Stimulated activated CD4-positive, alpha-beta T cell treated with anti-CD3 and anti-CD28 coated beads, Interleukin-1b, Interleukin-23, amount 100 ng/mL, for 48 hours (primary cell): ENCODE measurements at regions not wholly inside any gene's neighbourhood (a gene's known extent, or its start where the extent isn't known, plus 50 kb on each side); places are given as distances from the start of the nearest gene placed in this dataset.

Experiments used
- DNase-seq: peaks from one replicate; pipeline ENCODE4 v3.0.0-alpha.2; 2020

DNA sequence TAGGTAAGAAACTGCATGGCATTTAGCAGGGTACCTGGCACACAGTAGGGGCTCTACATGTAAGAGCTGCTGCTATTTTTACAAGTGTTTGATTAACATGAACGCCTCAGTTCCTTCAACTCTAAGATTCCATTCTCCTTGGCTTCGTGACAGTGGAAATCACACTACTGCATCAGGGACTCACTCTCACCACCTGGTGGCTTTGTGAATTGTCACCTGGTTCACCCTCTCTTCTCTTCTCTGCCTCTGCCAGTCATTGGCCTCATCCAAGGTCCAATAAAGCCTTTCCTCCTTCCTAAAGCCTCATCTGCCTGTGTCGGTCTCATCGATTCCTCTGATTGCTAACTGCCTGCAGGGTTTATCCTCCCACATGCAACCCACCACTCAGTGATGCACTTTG, 476.4 kb downstream of the VRK1 start:
- DNase-seq: no peak

DNA sequence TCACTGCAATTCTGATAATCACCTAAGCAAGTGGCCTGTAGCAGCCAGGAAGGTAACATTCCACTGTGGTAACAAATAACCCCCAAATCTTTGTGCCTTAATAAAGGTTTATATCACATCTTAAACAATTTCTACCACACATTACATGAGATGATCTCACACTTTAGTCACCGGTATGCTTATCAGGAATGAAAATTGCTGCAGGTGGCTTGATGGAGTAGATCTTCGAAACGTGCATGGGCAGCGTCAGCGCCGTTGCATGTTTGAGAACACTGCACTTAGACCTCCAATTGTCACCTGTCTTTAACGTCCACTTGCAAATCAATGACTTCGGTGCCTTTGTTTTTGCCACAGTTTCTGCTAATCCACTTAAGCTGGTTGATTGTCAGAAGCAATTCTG, 477.4 kb downstream of the VRK1 start:
- DNase-seq: no peak

DNA sequence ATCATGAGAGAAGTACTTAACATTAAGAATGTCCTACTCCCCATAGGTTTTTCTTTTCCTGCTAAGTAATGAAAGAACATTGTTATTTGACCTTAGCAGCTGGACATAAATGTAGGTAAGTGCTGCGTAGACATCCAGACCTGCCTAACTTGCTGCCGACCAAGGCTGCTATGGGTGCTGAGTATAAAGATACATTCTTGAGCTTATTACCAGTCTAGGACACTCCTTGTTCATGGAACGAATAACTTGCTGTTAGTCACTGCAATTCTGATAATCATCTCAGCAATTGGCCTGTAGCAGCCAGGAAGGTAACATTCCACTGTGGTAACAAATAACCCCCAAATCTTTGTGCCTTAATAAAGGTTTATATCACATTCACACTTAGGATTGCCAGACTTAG, 478.1 kb downstream of the VRK1 start:
- DNase-seq: no peak

DNA sequence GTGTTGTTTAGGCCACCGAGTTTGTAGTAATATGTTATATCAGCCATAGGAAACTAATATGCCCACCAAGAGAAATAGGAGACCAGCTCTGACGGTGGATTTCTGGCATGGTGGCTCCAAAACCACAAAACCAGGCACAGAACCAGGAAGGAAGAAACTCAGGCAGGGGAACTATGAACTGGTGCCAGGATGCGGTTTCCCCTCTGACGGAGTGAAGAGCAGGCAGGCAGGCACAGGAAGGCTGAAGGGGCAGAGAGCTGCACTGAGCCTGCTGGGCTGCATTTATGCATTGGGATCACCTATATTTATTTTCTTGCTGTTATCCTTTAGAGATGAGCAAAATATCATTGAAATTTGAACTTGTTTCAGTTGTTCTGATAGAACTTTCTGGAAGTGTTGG, 479.4 kb downstream of the VRK1 start:
- no peak for DNase-seq

DNA sequence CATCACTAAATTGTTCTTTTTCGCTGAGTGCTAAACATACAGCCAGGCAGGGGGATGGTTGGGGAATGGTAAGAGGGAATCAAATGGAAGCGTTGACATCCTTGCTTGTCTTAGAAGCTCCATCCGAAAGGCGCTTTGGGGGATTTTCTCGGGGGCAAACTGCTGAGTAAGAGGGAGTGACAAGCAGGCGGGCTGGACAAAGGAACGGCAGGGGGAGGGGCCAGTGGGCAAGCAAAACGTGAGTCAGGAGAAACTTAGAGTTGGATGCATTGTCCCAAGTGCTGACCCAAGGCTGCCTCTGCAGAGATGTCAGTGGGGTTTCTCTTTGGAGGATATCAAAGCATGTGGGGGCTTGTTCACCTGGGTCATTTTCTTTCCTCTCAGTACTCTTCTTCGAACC, 480.5 kb downstream of the VRK1 start:
- no peak for DNase-seq

DNA sequence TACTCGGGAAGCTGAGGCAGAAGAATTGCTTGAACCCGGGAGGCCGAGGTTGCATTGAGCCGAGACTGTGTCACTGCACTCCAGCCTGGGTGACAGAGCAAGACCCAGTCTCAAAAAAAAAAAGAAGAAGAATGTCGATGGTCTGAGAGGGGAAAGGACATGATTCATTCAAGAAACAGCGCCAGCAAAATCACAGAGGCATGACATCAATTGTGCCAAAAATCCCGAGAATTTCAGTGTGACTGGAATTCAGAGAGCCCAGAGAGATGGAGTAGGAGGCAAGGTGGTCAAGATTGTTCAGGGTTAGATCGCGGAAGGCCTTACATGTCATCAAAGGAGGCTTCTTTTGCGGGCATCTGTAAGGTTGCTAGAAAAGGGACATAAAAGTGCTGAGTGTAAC, 483.3 kb downstream of the VRK1 start:
- DNase-seq: no peak

DNA sequence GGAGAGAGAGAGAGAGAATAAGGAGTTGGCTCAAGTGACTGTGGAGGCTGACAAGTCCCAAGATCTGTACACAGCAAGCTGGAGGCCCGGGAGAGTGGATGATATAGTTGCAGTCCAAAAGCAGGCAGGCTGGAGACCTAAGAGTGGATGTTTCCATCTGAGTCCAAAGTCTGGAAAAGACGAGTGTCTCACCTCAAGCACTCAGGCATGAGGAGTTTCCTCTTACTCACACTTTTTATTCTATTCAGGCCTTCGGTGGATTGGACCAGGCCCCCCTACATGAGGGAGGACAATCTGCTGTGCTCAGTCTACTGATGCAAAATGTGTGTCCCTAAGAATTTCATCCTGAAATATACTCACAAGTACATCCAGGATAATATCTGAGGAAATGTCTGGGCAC, 484.6 kb downstream of the VRK1 start:
- DNase-seq: no peak

DNA sequence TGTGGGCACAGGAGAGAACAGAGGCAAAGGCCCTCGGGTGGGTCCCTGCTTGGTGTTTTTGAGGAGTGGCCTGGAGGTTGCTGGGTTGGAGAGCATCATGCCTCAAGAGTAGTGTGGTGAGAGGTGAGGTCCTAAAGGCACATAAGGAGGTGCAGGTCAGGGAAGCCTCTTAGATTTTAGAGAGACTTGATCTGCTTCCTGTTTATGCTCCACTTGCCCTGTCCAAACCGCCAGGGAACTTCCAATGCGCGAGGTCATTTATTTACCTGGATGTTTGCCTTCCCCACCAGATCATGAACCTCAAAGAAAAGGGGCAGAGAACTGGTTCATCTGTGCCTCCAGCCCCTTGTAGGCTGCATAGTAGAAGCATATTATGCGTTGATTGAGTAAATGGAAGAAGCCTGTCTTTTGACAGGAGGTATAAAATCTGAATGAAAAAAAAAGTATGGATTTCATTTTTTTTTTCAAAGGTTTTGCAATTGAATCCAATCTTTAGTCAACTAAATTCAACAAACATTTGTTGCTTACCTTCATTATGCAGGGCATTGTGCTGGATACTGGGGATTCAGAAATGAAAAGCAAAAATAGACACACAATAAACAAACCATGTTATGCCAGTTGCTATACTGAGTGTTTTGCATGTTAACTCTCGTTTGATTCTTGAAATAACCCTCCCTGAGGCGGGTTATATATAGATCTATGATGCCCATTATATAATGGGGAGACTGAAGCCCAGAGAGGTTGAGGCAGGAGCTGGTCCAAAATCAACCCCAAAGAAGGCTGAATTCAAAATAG, 485.2 kb downstream of the VRK1 start:
- no peak for DNase-seq

DNA sequence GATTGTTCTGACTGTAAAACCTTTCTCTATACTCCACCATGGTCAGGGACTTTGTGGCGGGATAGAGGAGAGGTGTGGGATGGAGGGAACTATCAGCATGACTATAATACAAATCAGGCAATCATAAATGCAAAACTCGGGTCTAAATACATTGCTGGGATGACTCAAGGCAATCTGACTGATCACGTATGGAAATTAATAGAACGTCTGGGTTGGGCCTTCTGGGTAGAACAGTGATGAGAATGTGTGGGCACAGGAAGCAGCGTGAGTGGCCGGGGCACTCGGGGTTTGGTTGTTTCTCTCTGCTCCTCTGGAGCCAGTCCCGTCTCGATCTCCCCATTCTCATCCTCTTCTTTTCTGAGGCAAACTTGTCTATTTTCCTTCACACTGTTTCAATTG, 485.8 kb downstream of the VRK1 start:
- DNase-seq: no peak

DNA sequence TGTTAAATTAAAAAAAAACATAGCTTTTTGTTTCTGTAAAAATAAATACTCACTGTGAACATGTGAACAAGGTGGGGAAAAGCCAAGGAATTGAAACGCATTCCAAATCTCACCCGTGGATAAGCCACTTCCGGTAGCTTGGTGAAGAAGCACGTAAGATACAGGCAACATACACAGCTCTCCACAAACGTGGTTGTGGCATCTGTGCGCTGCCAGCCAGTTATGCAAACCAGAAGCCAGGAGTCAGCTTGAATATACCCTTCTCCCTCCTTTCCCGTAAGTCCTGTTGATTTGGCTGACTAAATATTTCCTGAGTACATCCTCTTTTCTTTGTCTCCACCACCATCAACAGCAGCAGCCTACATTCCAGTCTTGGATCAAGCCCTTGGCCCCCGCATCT, 486.2 kb downstream of the VRK1 start:
- no peak for DNase-seq

DNA sequence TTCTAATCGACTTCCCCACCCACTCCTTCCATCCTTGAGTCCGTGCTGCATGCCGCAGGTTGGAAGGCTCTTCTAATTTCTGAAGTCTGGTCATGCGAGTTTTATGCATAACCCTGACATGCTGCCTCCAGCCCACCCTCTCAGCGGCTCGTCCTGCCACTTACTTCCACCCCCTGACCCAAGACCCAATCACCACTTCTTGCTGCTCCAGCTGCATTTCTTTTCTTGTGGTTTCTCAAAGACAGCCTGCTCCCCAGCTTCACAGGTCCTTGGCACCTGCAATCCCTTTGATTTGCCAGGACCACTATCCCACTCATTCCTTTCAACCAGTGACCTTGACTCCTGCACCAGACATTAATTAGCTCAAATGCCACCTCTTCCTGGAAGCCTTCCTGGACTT, 486.7 kb downstream of the VRK1 start:
- DNase-seq: no peak

DNA sequence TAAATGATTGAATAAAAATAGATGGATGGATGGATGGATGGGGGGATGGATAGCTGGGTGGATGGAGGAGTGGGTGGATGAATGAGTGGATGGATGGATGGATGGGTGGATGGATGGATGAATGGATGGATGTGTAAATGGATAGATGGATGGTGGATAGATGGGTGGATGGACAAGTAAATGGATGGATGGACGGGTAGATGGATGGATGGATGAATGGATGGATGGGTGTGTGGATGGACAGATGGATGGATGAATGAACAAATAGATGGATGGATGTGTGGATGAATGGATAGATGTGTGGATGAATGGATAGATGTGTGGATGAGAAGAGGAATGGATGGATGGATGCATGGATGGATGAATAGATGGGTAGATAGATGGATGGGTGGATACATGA, 490.8 kb downstream of the VRK1 start:
- DNase-seq: no peak

DNA sequence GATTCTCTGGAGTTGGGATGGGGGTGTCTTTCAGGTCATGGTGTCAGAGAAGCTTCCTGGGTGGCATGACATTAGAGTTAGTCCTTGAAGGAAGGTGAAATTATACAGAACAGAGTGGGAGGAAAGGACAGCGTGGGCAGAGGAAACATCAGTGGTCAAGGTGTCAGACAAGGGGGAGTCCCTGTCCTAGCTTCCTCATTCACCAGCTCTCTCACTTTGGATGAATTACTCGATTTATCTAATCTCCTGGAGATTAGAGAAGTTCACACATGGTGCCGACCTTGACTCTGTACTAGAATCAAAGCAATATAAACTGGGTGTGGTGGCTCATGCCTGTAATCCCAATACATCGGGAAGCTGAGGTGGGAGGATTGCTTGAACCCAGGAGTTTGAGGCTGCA, 492.9 kb downstream of the VRK1 start:
- DNase-seq: no peak

DNA sequence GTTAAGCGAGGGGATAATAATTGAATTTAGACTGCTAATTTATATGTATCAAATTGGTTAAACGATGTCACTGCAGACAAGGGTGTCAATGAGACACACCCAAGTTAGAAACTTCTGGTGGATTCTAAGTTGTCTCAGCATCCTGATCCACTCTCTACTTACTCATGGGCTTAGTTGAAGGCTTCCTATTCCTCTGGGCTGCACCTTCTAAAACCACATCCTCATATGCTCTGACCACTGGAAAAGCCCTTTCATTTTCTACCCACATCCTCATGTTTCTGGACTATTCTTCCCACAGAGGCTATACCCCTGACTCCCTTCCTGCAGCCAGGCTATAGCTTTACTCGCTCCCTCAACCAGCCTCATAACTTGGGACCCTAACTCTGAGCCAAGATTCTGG, 493.8 kb downstream of the VRK1 start:
- DNase-seq: no peak

DNA sequence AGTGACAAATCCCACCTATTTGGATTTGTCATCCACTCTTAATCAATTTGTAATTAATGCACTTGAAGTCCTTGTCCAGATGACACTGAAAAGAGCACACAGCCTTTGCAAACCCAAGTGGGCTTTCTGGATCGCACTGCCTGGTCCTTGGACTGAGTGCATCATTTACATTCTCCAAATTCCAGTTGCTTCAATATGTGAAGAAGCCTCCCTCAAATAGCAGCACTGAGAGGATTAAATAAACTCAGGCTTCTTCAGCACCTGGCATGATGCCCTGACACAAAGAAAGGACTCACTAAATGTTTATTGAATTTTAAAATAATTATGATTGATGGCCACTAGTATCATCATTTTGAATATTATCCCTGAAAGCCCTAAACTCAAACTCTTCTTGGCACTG, 496.5 kb downstream of the VRK1 start:
- DNase-seq: no peak

DNA sequence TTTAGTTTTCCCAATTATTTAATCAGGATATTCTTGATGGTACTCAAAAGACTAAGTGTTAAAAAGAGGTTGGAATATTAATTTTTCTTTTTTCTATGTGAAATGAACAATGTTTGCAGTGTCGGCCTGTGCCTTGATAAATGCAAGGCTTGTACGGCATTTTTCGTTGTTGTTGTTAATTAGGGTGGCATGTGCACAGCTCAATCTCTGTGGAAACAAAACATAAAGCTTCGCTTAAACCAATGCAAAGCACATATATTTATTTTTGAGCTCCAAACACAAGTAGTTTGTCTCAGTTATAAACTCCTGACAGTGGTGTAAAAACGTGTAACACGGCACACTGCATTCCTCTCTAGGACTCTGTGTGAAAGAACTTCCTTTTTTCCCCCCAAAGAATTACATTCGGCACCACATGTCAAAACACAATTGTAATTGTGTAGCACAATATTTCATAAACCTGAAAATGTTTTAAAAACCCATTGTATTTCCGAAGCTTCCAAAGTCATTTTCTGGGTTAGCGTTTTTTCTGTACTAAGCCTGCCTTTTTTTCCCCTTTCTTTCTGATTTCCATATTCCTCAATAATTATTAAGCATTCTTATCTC, 498.0 kb downstream of the VRK1 start:
- no peak for DNase-seq

DNA sequence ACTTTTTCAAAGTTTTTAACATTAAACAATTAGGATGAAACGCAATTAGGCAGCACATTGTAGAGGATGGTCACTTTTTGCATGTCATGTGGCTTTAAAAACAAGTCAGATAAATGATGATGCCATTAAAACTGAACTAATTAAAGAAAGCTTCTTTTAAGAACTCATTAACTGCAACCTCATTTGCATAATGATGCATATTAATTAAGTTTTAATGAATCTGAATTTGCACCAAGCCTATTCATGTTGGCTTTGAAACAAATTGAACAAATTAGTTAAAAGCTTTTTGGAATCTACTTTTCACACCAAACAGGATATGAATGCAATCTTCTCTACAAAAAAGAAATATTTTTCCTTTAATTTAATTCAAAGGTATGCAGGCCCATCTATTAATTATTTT, 499.0 kb downstream of the VRK1 start:
- no peak for DNase-seq

DNA sequence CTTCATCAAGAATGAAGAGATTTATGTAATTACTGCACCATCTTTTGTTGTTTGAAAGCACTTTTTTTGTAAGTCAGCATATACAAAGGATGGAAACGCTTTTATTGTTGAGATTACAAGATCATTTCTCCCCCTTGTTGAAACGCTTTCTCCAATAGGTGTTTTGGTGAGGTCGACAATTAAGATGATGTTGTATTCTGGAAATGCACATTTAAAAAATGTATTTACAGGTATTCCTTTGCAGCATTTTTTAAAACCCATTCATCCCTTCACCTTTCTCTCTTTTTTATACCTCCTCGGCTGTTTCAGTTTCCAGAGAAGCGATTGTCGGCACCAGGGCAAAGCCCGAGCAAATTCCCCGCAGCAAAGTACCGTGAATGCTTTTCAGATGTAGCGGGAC, 499.9 kb downstream of the VRK1 start:
- DNase-seq: no peak

DNA sequence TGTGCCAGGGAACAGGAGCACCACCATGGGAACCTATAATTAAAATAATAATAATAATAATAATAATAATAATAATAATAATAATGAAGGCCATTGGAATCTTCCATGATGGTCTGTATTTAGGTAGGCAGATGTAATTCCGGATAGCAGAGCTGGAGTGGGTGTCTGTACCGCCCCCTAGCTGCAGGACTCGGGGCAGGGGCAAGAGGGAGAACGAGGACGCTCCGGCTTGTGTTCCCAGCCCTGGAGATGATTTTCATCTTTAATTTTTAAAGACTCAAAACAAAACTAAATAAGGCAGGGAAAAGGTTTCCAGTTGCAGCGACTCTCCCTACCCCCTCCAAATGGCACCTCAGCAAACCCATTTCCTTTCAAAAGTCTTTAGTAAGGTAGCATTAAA, 501.1 kb downstream of the VRK1 start:
- no peak for DNase-seq

DNA sequence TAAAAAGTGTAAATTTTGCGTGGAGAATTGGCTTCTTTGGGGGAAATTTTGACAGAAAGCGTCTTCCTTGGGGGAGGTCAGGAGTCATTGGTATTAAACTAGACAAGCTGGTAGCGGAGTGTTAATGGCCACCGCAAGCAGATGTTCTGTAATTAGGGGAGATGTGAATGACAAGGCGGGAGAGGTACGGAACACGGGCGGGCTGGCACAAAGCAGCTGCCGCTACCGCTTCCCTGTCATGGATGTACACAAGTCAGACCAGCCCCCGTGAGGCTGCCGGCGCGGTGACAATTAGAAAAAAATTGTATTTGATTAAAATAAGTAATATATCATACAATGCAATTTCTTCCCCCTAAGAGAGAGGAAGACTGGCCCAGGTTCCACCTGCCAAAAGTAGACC, 501.6 kb downstream of the VRK1 start:
- DNase-seq: no peak

DNA sequence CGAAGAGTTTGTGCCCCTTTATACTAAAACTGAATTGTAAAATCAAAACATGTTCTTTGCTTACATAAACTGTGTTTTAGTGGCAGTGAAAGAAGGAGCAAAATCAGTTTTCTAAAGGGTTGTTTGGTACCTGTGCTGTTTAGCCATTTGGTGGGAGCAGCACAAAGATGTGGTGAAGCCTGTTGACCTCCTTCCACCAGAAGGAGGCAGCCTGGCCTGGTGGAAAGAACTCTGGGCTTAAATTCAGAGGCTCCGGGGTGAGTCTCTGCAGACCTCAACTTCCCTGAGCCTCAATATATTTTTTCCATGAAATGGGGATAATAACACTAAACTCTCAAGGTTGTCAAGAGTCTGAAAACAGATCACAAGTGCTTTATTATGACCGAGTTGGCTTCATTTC, 502.5 kb downstream of the VRK1 start:
- no peak for DNase-seq

DNA sequence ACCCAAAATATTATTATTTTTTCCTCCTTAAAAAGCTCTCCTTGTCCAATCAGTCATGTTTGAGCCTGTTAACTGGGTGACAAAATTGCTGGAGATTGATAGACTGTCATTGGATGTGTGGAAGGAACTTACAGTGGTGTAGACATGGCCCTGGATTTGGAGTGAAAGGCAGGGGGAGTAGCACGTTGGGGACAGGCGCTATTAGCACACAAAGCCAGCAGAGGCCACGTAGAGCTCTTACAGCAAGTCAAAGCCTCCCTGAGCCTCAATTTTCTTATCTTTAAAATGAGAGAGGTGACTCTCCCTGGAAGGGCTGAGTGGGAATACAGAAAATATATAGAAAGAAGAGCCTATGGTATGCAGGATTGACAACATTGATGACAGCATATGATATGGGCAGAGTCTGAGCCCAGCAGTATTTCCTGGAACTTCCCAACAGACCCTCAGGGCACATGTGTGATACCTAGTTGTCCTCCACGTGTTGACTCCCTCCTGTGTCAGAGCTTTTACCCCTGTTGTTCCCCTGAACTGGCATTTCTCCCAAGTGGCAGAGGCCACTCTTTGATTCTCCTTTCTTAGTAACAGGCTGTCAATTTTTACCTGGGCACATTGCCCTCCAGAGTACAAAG, 504.9 kb downstream of the VRK1 start:
- no peak for DNase-seq

DNA sequence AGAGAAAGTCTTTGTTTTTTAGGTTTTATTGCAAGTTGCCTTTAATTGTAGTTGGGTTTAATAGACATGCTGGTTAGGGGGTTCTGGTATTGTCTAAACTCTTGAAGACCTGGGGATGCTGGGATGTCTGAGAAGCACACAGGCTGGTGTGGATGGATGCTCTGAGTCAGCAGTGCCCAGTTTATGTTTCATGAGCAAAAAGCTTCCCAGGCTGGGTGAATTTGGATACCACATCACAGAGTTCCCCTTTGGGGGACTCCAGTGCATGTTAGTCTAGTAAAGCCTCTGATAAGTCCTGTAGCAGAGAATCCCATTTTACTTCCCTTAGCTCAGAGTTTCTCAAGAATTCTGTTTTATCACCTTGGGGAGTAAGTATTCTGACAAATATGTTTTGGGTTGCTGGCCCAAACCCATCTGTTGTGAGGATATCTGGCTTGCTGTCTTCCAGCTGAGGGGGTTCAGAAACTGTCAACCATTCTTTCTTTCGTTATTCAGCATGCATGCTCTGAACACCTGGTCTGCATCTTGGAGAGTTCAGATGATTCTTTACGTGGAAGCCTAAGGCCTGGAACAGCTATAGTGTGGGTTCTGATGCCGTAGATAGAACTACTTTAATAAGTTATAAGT, 509.1 kb downstream of the VRK1 start:
- DNase-seq: peak; percentile 15

DNA sequence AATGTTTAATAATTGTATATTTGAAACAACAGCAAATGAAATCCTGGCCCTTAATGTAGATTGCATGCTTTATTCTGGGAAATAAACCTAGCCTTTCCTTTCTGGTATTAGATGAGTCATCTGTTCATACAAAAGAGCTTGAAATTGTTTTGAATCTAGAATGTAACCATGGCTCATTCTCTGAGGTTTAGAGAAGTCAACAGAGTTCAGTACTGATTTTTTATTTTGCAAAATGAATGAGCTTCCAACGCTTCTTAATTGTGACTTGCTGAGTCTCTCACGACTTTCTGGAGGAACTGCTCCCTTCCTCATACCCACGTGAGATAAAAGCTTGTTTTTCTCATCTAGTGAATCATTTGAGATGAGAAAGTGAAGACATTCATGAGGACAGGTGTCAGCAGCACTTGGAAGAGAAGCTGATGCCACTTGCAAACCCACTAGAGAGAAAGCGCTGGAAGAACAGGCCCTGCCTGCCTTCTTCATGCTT, 509.6 kb downstream of the VRK1 start:
- peak; percentile 24 for DNase-seq
